Karpas-422 (cell line): ENCODE measurements at regions not wholly inside any gene's neighbourhood (a gene's known extent, or its start where the extent isn't known, plus 50 kb on each side); places are given as distances from the start of the nearest gene placed in this dataset.
"Not testable (repeated sequence)": the region's sequence is repeated elsewhere in the genome, so short reads cannot be mapped to it uniquely, and the experiment has no call there.

Experiments used
- DNase-seq: peaks from one replicate; pipeline ENCODE4 v3.0.0-alpha.2; 2015
- H2AFZ ChIP-seq: fragments of 200-600 bp; sonication (generic); 2 replicates; pipeline ENCODE4 v1.6.1; 2014; ENCODE audit warnings: antibody characterized with exemption, low read length, mixed read lengths
- H3K27ac ChIP-seq: fragments of 200-600 bp; sonication (generic); 2 replicates; pipeline ENCODE4 v1.5.1; 2014; ENCODE audit warnings: mild to moderate bottlenecking, low read length, moderate library complexity
- H3K27me3 ChIP-seq: fragments of 200-600 bp; sonication (generic); 2 replicates; pipeline ENCODE4 v1.6.1; 2014; ENCODE audit warnings: low read length, mixed read lengths
- H3K36me3 ChIP-seq: fragments of 200-600 bp; sonication (generic); 2 replicates; pipeline ENCODE4 v1.6.1; 2014; ENCODE audit warnings: low read length, mixed read lengths; ENCODE audit not compliant: insufficient read depth
- H3K4me1 ChIP-seq: fragments of 200-600 bp; sonication (generic); 2 replicates; pipeline ENCODE4 v1.6.1; 2014; ENCODE audit warnings: mild to moderate bottlenecking, low read length, mixed read lengths
- H3K4me2 ChIP-seq: fragments of 200-600 bp; sonication (generic); 2 replicates; pipeline ENCODE4 v1.6.1; 2014; ENCODE audit warnings: low read length, low read depth, mild to moderate bottlenecking; ENCODE audit not compliant: poor library complexity, severe bottlenecking
- H3K4me3 ChIP-seq: fragments of 200-600 bp; sonication (generic); 2 replicates; pipeline ENCODE4 v1.5.1; 2014; ENCODE audit warnings: mild to moderate bottlenecking, antibody characterized with exemption, low read length, mixed read lengths
- H3K79me2 ChIP-seq: fragments of 200-600 bp; sonication (generic); 2 replicates; pipeline ENCODE4 v1.6.1; 2014; ENCODE audit warnings: mild to moderate bottlenecking, low read length, mixed read lengths
- H3K9ac ChIP-seq: fragments of 200-600 bp; sonication (generic); 2 replicates; pipeline ENCODE4 v1.6.0; 2014; ENCODE audit warnings: low read length
- H3K9me2 ChIP-seq: fragments of 200-600 bp; sonication (generic), shearing (Covaris generic); replicated peaks from 2 replicates; pipeline ENCODE4 v1.6.0; 2014; ENCODE audit warnings: mild to moderate bottlenecking, low read length, moderate library complexity; ENCODE audit not compliant: insufficient read depth
- H3K9me3 ChIP-seq: fragments of 300-700, 200-600 bp; sonication (generic); 2 replicates; pipeline ENCODE4 v1.6.1; 2014; ENCODE audit warnings: low read length, mixed read lengths
- H4K20me1 ChIP-seq: fragments of 200-600 bp; sonication (generic); 2 replicates; pipeline ENCODE4 v1.6.1; 2014; ENCODE audit warnings: mild to moderate bottlenecking, antibody characterized with exemption, low read length, low read depth; ENCODE audit not compliant: insufficient read depth

DNA sequence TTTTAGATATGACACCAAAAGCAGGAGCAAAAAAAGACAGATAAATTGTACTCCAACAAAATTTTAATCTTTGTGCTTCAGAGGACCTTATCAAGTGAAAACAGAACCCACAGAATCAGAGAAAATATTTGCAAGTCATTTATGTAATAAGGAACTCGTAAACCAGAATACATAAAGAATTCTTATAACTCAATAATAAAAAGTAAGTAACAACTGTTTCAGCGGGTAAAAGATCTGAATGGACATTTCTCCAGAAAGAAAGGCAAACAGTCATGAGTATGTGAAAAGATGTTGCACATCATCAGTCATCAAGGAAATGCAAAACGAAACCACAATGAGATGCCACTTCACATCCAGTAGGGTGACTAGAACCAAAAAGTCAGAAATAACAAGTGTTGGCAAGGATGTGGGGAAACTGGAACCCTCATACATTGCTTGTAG lies 167.7 kb upstream of the KCTD7 start:
- no peaks in the 10 kb centered on the region for H3K9me3 ChIP-seq
- no peaks in the 10 kb centered on the region for H4K20me1 ChIP-seq
- H3K4me3 ChIP-seq, result no peak overlapping the region
- no peaks in the 10 kb centered on the region for H3K27me3 ChIP-seq
- H3K9me2 ChIP-seq, result no peaks in the 10 kb centered on the region
- H3K27ac ChIP-seq, result no peak overlapping the region
- H3K4me1 ChIP-seq, result peaks cover 20% of the 10 kb centered on the region
- no peak for DNase-seq
- H2AFZ ChIP-seq, result no peak overlapping the region
- no peaks in the 10 kb centered on the region for H3K79me2 ChIP-seq
- no peak overlapping the region for H3K4me2 ChIP-seq
- no peak overlapping the region for H3K9ac ChIP-seq
- H3K36me3 ChIP-seq, result 0 out of 2 replicates have a peak, but pooled peaks cover 6% of the 10 kb centered on the region

DNA sequence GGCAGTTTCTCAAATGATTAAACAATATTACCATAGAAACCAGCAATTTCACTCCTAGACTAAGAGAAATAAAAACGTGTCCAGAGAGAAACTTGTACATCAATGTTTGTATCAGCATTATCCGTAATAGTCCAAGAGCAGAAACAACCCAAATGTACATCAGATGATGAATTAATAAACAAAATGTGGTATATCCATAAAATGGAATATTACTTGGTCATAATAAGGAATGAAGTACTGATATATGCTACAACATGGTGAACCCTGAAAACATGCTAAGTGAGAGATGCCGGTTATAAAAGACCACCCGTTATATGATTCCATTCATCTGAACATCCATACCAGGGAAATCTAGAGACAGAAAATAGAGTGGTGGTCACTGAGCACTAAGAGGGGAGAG lies 167.3 kb upstream of the KCTD7 start:
- H3K9me3 ChIP-seq, H3K9ac ChIP-seq, H2AFZ ChIP-seq, DNase-seq, H3K27me3 ChIP-seq, H4K20me1 ChIP-seq, H3K27ac ChIP-seq, H3K36me3 ChIP-seq, H3K4me2 ChIP-seq, H3K79me2 ChIP-seq, H3K9me2 ChIP-seq, H3K4me3 ChIP-seq: not testable (repeated sequence)
- peaks cover 20% of the 10 kb centered on the region for H3K4me1 ChIP-seq

DNA sequence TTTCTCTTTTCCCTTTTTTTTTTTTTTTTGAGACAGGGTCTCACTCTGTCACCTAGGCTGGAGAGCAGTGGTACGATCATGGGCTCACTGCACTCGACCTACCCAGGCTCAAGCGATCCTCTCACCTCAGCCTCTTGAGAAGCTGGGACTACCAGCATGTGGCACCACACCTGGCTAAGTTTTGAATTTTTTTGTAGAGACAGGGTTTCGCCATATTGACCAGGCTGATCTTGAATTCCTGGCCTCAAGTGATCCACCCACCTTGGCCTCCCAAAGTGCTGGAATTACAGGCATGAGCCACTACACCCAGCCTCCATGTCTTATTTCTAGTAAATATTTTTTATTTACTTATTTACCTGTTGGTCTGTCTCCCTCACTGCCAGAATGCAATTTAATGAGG lies 165.8 kb upstream of the KCTD7 start:
- not testable (repeated sequence) for H3K27ac ChIP-seq, H4K20me1 ChIP-seq, H2AFZ ChIP-seq, H3K36me3 ChIP-seq, H3K9me2 ChIP-seq, H3K27me3 ChIP-seq, DNase-seq, H3K4me3 ChIP-seq, H3K9me3 ChIP-seq, H3K9ac ChIP-seq, H3K4me2 ChIP-seq, H3K79me2 ChIP-seq
- peaks cover 20% of the 10 kb centered on the region for H3K4me1 ChIP-seq

DNA sequence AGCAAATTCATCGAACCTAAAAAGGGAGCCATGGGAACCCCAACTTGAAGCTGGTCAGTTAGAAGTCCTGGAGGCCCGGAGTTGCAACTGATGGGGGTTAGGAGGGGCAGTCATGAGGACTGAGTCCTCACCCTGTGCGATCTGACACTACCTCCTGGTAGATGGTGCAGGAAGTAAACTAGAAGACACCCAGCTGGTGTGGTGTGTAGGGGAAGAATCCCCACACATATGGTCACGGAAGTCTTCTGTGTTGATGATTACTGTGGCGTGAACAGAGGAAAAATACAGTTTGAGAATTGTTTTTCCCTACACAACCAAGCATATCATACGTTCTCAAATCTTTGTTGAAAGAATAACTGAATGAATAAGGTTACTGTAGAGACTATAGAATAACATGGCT lies 164.6 kb upstream of the KCTD7 start:
- no peak overlapping the region for H3K4me3 ChIP-seq
- H2AFZ ChIP-seq, result no peak overlapping the region
- 0 out of 2 replicates have a peak, but pooled peaks cover 4% of the 10 kb centered on the region for H3K36me3 ChIP-seq
- H3K79me2 ChIP-seq, result no peaks in the 10 kb centered on the region
- peaks cover 13% of the 10 kb centered on the region for H3K4me1 ChIP-seq
- H4K20me1 ChIP-seq, result no peaks in the 10 kb centered on the region
- no peaks in the 10 kb centered on the region for H3K9me3 ChIP-seq
- no peak overlapping the region for H3K4me2 ChIP-seq
- no peaks in the 10 kb centered on the region for H3K27me3 ChIP-seq
- DNase-seq, result no peak
- H3K27ac ChIP-seq, result no peak overlapping the region
- no peak overlapping the region for H3K9ac ChIP-seq
- H3K9me2 ChIP-seq, result no peaks in the 10 kb centered on the region

DNA sequence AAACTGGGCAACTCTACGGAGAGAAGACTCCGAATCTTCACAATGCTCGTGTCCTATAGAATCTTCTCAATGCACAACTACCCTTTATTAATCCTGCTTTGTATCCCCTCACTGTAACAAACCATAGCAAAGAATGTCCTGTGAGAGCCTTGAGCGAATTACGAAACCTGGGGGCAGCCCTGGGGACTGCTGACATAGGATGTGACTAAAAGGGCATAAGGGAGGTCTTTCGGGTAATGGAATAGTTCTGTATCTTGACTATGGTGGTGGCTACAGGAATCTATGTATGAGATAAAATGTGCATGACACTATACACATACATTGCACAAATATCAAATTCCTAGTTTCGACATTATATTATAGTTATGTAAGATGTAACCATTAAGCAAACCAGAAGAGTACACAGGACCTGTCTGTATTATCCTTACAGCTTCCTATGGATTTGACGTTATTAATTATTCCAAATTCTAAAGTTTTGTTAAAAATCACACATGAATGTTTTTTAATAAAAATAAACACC lies 162.5 kb upstream of the KCTD7 start:
- no peak overlapping the region for H3K4me3 ChIP-seq
- no peaks in the 10 kb centered on the region for H3K36me3 ChIP-seq
- no peak overlapping the region for H3K27ac ChIP-seq
- H3K4me1 ChIP-seq, result no peaks in the 10 kb centered on the region
- no peaks in the 10 kb centered on the region for H3K9me3 ChIP-seq
- H2AFZ ChIP-seq, result no peak overlapping the region
- DNase-seq, result no peak
- no peaks in the 10 kb centered on the region for H3K27me3 ChIP-seq
- no peaks in the 10 kb centered on the region for H3K79me2 ChIP-seq
- no peak overlapping the region for H3K4me2 ChIP-seq
- no peaks in the 10 kb centered on the region for H4K20me1 ChIP-seq
- no peaks in the 10 kb centered on the region for H3K9me2 ChIP-seq
- no peak overlapping the region for H3K9ac ChIP-seq

DNA sequence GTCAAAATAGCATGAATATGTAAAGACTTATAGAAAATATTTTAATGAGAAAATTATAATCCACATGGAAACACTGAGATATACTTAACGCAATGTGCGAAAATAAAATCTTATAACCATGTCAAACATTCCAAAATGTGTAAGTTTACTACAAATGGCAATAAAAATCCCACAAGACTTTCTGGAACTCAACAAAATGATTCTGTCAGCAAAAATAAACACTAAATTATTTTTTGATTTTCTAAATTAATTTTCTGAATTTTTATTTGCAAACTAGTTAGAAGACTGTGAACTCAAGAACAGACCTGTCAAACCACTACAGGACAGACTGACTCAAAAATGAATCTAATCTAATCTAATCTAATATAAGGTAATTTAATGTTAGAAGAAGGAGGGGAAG lies 160.8 kb upstream of the KCTD7 start:
- Histone ChIP-seq H3K4me2 (no peak overlapping the region), H3K79me2 (no peaks in the 10 kb centered on the region), H3K27ac (no peak overlapping the region), H3K9ac (no peak overlapping the region), H3K4me1 (no peaks in the 10 kb centered on the region), H2AFZ (no peak overlapping the region), H3K9me3 (no peaks in the 10 kb centered on the region), H4K20me1 (no peaks in the 10 kb centered on the region), H3K27me3 (no peaks in the 10 kb centered on the region), H3K36me3 (no peaks in the 10 kb centered on the region), H3K9me2 (no peaks in the 10 kb centered on the region), H3K4me3 (no peak overlapping the region)
- DNase-seq, result no peak

DNA sequence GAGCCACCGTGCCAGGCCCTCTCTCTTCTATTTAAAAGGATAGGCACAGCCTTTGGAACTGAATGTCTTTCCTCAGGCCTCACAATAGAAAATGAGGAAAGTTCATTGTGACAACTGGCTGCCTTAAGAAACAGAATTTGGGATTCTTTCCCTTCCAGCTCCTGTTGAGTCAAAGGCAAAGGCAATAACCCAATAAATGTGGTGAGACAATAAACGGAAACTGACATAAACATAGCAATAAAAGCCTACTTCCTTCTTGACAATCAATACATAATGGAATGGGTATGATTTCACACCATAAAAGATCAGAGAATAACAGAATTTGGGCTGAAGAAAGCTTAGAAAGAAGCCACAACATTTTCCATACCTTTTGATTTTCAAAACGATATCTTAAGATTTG lies 155.6 kb upstream of the KCTD7 start:
- not testable (repeated sequence) for H3K36me3 ChIP-seq, H3K4me1 ChIP-seq, H3K9ac ChIP-seq, H3K27me3 ChIP-seq, H3K27ac ChIP-seq, H2AFZ ChIP-seq, H3K79me2 ChIP-seq, DNase-seq, H3K9me2 ChIP-seq, H3K9me3 ChIP-seq, H3K4me2 ChIP-seq, H3K4me3 ChIP-seq, H4K20me1 ChIP-seq

DNA sequence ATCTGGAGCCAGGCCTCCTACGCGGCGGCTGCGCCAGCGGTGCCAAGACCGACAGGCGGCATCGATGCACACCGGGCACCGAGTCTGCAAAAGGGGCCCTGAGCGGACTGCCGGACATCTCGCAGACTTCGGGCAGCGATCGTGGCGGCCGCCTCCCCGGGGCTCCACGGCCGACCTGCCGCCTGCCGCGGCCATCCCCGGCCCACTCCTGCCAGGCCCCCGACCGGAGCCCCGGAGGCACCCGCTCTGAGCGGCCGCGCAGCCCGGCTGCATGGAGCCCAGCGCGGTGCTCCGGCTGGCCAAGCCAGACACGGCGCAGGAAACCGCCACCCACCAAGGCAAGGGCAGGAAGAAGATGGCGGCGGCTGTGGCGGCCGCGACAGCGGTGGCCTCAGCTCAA lies 154.2 kb upstream of the KCTD7 start:
- Histone ChIP-seq H3K36me3 (peaks cover 4% of the 10 kb centered on the region; the same call in 1 of the 2 replicates), H3K4me2 (no peak overlapping the region), H3K9me2 (no peaks in the 10 kb centered on the region), H3K4me1 (no peaks in the 10 kb centered on the region), H3K4me3 (no peak overlapping the region), H3K27me3 (no peaks in the 10 kb centered on the region), H3K27ac (no peak overlapping the region), H3K9me3 (no peaks in the 10 kb centered on the region), H2AFZ (no peak overlapping the region), H3K79me2 (no peaks in the 10 kb centered on the region), H4K20me1 (no peaks in the 10 kb centered on the region), H3K9ac (no peak overlapping the region)
- DNase-seq, result no peak

DNA sequence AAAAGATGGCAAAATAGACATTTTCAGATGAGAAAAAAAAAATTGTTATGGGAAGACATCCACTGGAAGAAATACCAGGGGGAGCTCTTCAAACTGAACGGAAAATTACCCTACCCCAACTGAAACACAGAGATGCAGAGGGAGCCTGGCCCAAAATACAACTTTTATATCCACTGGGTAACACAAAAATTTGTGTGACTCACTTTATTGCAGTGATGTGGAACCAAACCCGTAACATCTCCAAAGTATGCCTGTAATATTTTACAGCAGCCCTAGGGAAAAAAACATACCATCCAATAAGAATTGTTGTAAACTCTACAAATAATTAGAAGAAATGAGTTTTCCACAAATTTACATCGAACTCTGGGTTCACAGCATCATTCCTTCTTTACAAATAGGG lies 152.6 kb upstream of the KCTD7 start:
- H3K4me2 ChIP-seq, H2AFZ ChIP-seq, H3K36me3 ChIP-seq, H3K79me2 ChIP-seq, H3K27me3 ChIP-seq, H3K27ac ChIP-seq, DNase-seq, H3K4me1 ChIP-seq, H3K4me3 ChIP-seq, H3K9ac ChIP-seq, H3K9me3 ChIP-seq, H3K9me2 ChIP-seq, H4K20me1 ChIP-seq: not testable (repeated sequence)
